ENCODE measurements at regions not wholly inside any gene's neighbourhood (a gene's known extent, or its start where the extent isn't known, plus 50 kb on each side); places are given as distances from the start of the nearest gene placed in this dataset.

DNA sequence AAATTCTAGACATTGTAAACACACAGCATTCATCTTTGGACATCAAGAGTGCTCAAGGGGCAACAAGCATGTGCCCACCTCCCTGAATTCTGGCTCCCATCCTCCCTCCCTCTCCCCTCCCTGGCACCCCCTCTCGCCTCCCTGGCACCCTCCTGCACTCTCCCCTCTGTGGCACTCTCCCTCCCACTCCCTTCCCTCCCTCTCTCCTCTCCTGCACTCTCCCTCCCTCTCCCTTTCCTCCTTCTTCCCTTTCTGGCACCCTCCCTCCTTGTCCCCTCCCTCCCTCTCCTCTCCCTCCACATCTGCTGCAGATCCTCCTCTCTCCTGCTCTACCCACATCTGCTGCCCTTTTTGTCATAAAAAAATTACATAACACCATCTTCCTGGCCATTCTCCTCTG is 113.0 kb upstream of the SLC22A23 start:
- TF ChIP-seq, protein P1, sequence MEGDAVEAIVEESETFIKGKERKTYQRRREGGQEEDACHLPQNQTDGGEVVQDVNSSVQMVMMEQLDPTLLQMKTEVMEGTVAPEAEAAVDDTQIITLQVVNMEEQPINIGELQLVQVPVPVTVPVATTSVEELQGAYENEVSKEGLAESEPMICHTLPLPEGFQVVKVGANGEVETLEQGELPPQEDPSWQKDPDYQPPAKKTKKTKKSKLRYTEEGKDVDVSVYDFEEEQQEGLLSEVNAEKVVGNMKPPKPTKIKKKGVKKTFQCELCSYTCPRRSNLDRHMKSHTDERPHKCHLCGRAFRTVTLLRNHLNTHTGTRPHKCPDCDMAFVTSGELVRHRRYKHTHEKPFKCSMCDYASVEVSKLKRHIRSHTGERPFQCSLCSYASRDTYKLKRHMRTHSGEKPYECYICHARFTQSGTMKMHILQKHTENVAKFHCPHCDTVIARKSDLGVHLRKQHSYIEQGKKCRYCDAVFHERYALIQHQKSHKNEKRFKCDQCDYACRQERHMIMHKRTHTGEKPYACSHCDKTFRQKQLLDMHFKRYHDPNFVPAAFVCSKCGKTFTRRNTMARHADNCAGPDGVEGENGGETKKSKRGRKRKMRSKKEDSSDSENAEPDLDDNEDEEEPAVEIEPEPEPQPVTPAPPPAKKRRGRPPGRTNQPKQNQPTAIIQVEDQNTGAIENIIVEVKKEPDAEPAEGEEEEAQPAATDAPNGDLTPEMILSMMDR (conservative IDR thresholded peaks at IDR 0.05; ENCODE audit: low read length): no peak
- no peak for TF ChIP-seq EZH2phosphoT487 (IDR thresholded peaks at IDR 0.05; ENCODE audit: borderline replicate concordance, low read depth, low read length)
- no TSS peak for BruUV-seq (replicated peaks)
- no peaks in the 10 kb centered on the region for H3K9me2 ChIP-seq (ENCODE audit: insufficient read depth, low read length)
- no peaks in the 10 kb centered on the region for H3K4me1 ChIP-seq (ENCODE audit: insufficient read depth, low read length, poor library complexity, severe bottlenecking)
- intact Hi-C loops (cut with micrococcal nuclease; ENCODE audit: unreplicated experiment): no loop called here
- H3K79me2 ChIP-seq (ENCODE audit: insufficient read depth, low read depth, low read length): no peaks in the 10 kb centered on the region
- no peaks in the 10 kb centered on the region for H4K20me1 ChIP-seq (ENCODE audit: insufficient read depth, low read length)
- H2AFZ ChIP-seq (ENCODE audit: low read length): no peak overlapping the region
- DNase-seq (ENCODE audit: low spot score): no peak
- no peak overlapping the region for H3K4me2 ChIP-seq (ENCODE audit: low read length)
- ChIA-PET CTCF (ENCODE audit: unreplicated experiment) (no interaction called here), POLR2A (no interaction called here)
- H3K27ac ChIP-seq (ENCODE audit: low read depth, low read length, poor library complexity, severe bottlenecking): no peak overlapping the region
- no peak overlapping the region for H3K4me3 ChIP-seq (ENCODE audit: low read depth, low read length, poor library complexity, severe bottlenecking)
- H3K36me3 ChIP-seq (ENCODE audit: insufficient read depth, low read length): no peaks in the 10 kb centered on the region
- no peaks in the 10 kb centered on the region for H3K9me3 ChIP-seq (ENCODE audit: low read length)

GRCh38 chr6:3568396-3569082 is 111.7 kb upstream of the SLC22A23 start:
- no peak overlapping the region for H2AFZ ChIP-seq (ENCODE audit: low read length)
- intact Hi-C loops (cut with micrococcal nuclease; ENCODE audit: unreplicated experiment): no loop called here
- H3K4me3 ChIP-seq (ENCODE audit: low read depth, low read length, poor library complexity, severe bottlenecking): no peak overlapping the region
- no peaks in the 10 kb centered on the region for H3K9me3 ChIP-seq (ENCODE audit: low read length)
- DNase-seq (ENCODE audit: low spot score): no peak
- BruUV-seq (replicated peaks): no TSS peak
- H3K36me3 ChIP-seq (ENCODE audit: insufficient read depth, low read length): no peaks in the 10 kb centered on the region
- no peaks in the 10 kb centered on the region for H3K4me1 ChIP-seq (ENCODE audit: insufficient read depth, low read length, poor library complexity, severe bottlenecking)
- TF ChIP-seq, protein P1 (conservative IDR thresholded peaks at IDR 0.05; ENCODE audit: low read length): no peak
- no peak for TF ChIP-seq EZH2phosphoT487 (IDR thresholded peaks at IDR 0.05; ENCODE audit: borderline replicate concordance, low read depth, low read length)
- no peaks in the 10 kb centered on the region for H3K9me2 ChIP-seq (ENCODE audit: insufficient read depth, low read length)
- H3K4me2 ChIP-seq (ENCODE audit: low read length): no peak overlapping the region
- ChIA-PET POLR2A (no interaction called here), CTCF (ENCODE audit: unreplicated experiment) (no interaction called here)
- H3K27ac ChIP-seq (ENCODE audit: low read depth, low read length, poor library complexity, severe bottlenecking): no peak overlapping the region
- no peaks in the 10 kb centered on the region for H3K79me2 ChIP-seq (ENCODE audit: insufficient read depth, low read depth, low read length)
- H4K20me1 ChIP-seq (ENCODE audit: insufficient read depth, low read length): no peaks in the 10 kb centered on the region

- Histone ChIP-seq H3K4me2 (ENCODE audit: low read length) (no peak overlapping the region), H3K9me2 (ENCODE audit: insufficient read depth, low read length) (no peaks in the 10 kb centered on the region), H3K79me2 (ENCODE audit: insufficient read depth, low read depth, low read length) (no peaks in the 10 kb centered on the region), H3K4me3 (ENCODE audit: low read depth, low read length, poor library complexity, severe bottlenecking) (no peak overlapping the region), H3K4me1 (ENCODE audit: insufficient read depth, low read length, poor library complexity, severe bottlenecking) (no peaks in the 10 kb centered on the region), H4K20me1 (ENCODE audit: insufficient read depth, low read length) (no peaks in the 10 kb centered on the region), H3K27ac (ENCODE audit: low read depth, low read length, poor library complexity, severe bottlenecking) (no peak overlapping the region), H3K36me3 (ENCODE audit: insufficient read depth, low read length) (no peaks in the 10 kb centered on the region), H2AFZ (ENCODE audit: low read length) (no peak overlapping the region), H3K9me3 (ENCODE audit: low read length) (no peaks in the 10 kb centered on the region)
- CTCF ChIA-PET (ENCODE audit: unreplicated experiment): no interaction called here
- intact Hi-C loops (cut with micrococcal nuclease; ENCODE audit: unreplicated experiment): no loop called here
- no TSS peak for BruUV-seq (replicated peaks)
- POLR2A ChIA-PET: no interaction called here
- DNase-seq (ENCODE audit: low spot score): no peak
- TF ChIP-seq, protein P1 (conservative IDR thresholded peaks at IDR 0.05; ENCODE audit: low read length): no peak
- TF ChIP-seq EZH2phosphoT487 (IDR thresholded peaks at IDR 0.05; ENCODE audit: borderline replicate concordance, low read depth, low read length): no peak
These were observed 110.0 kb upstream of the SLC22A23 start for GRCh38 chr6:3566812-3567211.

Measured in OCI-LY7 (cell line).